Brain pericyte (primary cell): ENCODE measurements at regions not wholly inside any gene's neighbourhood (a gene's known extent, or its start where the extent isn't known, plus 50 kb on each side); places are given as distances from the start of the nearest gene placed in this dataset.

Experiments
- DNase-seq: peaks from one replicate; pipeline ENCODE4 v3.0.0-alpha.2; 2012; ENCODE audit warnings: low read depth, low spot score

DNA sequence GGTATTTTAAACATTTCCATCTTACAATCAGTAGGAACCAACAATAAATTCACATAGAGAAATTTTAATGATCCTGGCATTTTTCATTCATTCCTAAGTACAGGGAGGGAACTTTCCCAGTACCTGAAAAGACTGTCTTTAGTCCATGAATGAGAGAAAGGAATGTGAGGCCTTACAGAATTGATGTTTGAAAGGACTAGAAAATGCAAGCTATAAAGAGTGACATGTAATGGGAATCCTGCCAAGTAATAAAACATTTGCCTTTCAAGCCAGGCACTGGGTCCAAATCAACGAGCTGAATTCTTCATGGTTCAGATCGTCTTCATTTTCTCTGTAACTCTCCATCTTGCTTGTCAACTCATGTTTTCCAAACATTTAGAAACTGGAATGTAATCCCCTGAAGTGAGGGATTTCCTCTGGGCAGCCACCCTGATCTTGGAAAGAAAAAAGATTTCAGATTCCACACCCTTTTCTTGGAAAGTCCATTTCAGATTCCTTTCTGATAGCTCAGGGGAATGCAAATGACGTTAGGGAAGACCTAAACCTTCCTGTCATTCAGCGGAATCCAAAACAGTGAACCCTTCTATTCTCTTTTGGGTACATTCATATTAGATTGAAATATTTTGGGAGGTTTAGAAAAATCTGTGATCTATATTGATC is 315.8 kb downstream of the SH3GL2 start:
- no peak for DNase-seq

- no peak for DNase-seq
These were observed 321.7 kb downstream of the SH3GL2 start for GRCh38 chr9:17900606-17901005.

- no peak for DNase-seq
These were observed 326.5 kb downstream of the SH3GL2 start for GRCh38 chr9:17905366-17905765.

GRCh38 chr9:17905781-17906175 is 326.9 kb downstream of the SH3GL2 start:
- no peak for DNase-seq

GRCh38 chr9:17906176-17906840 is 327.4 kb downstream of the SH3GL2 start:
- DNase-seq: no peak

DNA sequence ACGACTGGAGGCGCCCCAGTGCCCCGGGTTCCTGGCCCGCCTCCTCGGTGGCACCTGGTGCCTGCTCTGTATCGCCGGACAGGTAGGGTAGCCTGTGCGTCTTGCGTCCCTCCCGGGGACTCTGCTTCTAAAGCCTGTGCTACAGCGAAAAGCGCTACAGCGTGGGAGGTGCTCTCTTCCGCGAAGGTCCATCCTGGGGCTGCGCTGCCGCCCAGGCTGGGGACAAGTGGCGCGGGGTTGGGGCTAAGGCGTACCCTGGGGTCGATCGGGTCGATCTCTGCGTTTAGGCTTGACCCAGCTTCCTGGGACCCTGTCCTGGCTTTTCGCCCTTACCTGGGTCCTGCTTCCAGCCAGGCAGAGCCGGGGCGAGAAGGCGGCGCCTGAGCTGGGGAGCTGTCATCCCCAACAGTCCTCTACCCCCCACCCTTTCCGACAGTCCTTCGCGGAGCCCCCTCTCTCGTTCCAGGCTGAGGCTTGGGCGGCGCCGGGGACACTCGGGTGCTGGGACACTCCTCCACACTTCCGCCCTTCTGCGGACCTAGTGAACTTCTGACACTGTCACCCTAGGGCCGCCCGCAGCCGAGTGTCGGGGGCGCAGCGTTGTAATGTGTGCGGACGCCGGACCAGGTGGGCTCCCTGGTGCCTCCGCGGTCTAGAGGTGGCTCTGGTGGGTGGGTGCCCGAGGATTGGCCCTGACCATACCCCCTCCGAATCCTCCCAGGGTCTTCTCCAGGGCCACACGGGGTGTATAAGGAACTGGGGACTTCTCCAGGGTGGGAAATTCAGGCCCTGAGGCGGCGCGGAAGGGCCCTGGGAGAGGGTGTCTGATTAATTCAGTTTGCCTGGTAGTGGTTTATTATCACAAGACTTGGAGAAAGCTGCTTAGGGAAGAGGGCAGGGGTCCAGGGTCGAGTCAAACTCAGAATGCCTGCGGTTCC is 328.2 kb downstream of the SH3GL2 start:
- DNase-seq: no peak

DNA sequence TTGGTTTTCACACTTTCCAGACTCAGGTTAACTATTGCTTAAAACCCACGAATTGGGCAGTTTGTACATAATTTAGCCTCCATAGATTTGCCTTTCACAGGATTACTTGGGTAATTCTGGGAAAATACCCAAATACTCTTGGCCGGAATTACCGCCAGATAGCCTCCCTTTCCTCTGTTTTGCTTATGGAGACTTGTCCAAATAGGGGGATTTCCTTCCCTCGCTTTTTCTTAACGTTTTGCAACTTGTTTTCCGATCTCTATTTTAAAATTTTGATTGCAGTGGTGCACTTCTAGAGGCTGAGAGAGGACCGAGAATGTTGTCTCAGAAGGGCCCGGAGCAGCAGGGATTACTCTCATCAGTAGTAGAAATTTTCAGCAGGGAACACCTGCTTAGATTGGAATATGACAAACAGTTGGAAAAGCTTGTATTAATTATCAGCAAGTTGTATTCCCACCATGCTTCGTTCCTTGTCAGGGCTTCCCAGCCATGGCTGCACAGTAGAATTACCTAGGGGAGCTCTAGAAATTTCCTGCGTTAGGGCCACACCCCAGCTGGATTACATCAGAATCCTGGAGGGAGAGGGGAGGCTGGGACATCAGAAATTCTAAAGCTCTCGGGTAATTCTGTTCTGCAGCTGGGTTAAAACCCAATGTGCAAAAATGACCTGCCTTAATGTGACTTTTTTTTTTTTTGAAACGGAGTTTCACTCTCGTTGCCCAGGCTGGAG is 329.1 kb downstream of the SH3GL2 start:
- DNase-seq: no peak

DNA sequence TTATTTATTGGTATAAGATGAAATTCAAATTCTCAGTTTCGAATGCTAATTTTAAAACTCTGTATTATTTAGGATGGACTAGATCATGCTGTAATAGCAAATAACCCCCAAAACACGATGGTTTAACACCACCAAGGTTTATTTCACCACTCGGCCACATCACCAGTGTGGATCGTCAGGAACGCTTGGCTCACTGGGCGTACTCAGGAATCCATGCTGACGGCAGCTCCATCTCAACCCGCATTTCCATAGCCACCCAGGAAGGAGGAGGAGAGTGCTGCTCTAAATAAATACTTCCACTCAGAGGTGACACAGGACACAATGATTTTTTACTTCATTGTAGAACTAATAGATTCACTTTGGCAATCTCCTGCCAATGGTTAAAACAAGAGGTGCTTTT is 347.4 kb downstream of the SH3GL2 start:
- no peak for DNase-seq

- DNase-seq: no peak
These were observed 348.8 kb downstream of the SH3GL2 start for GRCh38 chr9:17927616-17928015.

GRCh38 chr9:17928228-17928627 is 349.4 kb downstream of the SH3GL2 start:
- no peak for DNase-seq

DNA sequence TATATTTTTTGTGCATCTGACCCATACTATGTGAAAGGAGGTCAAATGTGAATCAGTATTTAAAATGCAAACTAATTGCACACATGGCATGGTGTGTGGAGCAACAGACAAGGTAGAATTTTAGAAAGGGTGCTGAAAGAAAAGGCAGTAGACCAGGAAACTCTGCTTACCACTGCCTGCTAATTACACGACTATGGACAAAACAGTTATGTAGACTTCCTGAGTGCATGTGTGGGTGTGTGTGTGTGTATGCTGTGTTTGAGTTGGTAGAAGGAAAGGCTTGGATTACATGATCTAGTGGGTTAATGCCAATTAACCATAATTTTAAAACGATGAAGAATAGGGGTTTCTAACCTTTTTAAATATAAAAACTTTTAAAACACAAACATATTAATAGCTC is 349.9 kb downstream of the SH3GL2 start:
- DNase-seq: no peak

DNA sequence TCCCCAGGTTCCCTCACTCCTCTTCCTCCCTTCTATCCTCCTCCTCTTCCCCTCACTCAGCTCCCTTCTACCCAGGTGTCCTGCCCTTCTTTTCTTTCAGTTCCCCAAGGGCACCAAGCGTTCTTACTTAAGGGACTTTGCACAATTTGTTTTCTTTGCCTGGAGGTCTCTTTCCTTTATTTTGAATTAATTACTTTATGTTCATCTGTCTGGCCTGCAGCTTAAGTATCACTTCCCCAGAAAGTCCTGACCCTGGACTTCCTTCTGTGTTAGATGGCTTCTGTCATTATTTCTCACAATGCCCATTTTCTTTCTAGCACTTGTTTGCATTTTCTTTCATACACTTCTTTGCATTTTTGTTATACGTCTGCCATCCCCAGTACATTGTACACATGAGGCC is 350.6 kb downstream of the SH3GL2 start:
- DNase-seq: no peak

GRCh38 chr9:17930071-17930470 is 351.2 kb downstream of the SH3GL2 start:
- no peak for DNase-seq

DNA sequence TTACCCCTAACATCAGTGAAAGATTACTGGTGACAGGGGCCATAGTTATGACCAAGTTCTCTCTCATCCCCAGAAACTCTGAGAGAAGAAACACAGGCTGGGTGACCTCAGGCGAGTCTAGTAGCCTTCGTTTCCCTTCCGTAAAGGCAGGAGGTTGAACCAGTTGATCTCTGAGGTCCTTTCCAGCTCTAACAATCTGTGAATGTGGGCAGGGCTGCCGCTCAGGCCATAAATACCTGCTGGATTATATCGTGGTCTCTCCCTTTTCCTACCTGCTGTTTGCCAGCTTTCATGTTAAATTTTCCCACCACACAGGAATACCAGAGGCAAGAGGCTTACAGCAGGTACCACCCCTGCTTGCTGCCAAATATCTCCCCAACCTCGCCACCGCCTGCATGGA is 357.5 kb downstream of the SH3GL2 start:
- DNase-seq: no peak

- DNase-seq: no peak
These were observed 359.3 kb downstream of the SH3GL2 start for GRCh38 chr9:17938035-17938655.

DNA sequence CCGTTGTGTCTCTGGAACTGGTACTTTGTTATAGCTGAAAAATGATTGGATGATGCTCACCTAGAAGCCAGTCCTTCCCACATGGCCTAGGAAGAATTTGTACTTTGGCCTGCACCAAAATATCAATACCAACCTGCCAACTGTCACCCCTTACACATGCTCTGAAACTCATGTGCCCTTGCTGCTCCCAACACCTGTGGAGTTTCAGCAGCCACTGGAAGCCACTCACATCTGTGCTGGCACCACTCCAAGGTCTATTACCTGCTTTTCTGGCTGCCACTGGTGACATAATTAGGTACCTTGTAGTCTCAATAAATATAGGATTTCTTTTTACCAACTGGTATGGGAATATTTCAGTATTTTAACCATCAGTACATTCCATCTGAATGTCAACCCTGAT is 363.6 kb downstream of the SH3GL2 start:
- no peak for DNase-seq

DNA sequence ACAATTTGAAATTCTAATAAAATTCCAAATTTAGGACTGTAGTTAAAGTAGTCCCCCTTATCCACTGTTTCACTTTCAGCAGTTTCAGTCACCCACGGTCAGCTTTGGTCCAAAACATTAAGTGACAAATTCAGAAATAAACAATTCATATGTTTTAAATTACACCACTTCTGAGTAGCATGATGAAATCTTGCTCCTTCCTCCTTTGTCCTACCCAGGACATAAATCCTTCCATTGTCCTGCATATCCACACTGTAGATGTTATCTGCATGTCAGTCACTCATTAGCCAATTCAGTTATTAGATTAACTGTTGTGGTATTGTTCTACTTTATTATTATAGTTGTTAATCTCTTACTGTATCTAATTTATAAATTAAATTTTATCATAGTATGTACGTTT is 376.5 kb downstream of the SH3GL2 start:
- no peak for DNase-seq

GRCh38 chr9:17958363-17958762 is 379.5 kb downstream of the SH3GL2 start:
- DNase-seq: no peak

DNA sequence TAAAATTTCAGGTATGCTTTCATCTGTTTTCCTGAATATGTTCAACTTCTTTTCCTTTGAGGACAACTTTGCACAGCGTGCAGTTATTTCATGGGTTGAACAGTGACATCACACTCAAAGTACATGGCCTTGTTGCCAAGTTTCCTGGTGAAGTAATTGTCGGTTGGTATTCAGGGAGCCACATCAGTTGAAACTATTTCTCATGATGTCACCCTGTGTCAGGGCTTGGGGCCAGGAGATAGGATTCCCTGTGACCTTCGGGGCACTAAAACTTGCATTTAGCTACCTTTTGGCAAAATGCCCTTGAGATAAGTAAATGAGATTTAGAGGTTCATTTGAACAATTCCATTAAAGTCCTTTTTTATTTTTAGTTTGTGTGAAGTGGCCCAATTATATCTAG is 383.9 kb downstream of the SH3GL2 start:
- no peak for DNase-seq

GRCh38 chr9:17963498-17963897 is 384.6 kb downstream of the SH3GL2 start:
- DNase-seq: no peak

DNA sequence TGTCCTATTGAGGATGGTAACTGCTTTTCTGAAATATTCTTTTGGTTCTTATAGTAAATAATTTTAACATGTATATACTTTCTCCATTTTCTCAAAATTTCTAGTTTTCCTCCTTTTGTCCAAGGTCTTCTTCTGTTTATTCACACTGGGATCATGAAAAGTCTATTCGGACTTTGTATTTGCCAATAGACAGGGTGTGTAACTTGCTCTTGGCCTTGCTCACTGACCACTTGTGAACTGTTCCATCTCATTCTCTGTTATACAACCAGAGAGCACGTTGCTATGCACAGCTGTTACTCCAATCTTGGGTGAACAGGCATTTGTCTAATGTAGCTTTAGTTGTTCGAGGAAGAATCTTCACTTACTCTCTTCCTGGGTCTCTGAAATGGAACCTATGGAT is 388.9 kb downstream of the SH3GL2 start:
- DNase-seq: no peak
